Uterus (tissue), 3 donors: ENCODE measurements at regions not wholly inside any gene's neighbourhood (a gene's known extent, or its start where the extent isn't known, plus 50 kb on each side); places are given as distances from the start of the nearest gene placed in this dataset.
A peak's percentile ranks its signal among the peaks of the same experiment; 100 is the strongest.

Source experiments
- DNase-seq, 2 donors: peaks; one replicate each; pipeline ENCODE4 v3.0.0-alpha.2; 2019 to 2020
- H3K27ac ChIP-seq, 2 donors: fragments of 200-600 bp; sonication (generic); 1 replicate in 1 of 2; 2 replicates in 1 of 2; pipeline ENCODE4 v1.5.1; 2016 to 2018
- H3K27me3 ChIP-seq, 2 donors: fragments of 200-600 bp; sonication (generic); one replicate each; pipeline ENCODE4 v1.5.1; 2018 to 2019; ENCODE audit warnings: control low read depth in 1 of 2
- H3K36me3 ChIP-seq, 2 donors: fragments of 200-600 bp; sonication (generic); one replicate each; pipeline ENCODE4 v1.5.1; 2019; ENCODE audit warnings: control low read depth in 1 of 2
- H3K4me1 ChIP-seq, 2 donors: fragments of 200-600 bp; sonication (generic); one replicate each; pipeline ENCODE4 v1.5.1; 2018 to 2019; ENCODE audit warnings: control low read depth in 1 of 2
- H3K4me3 ChIP-seq, 2 donors: fragments of 200-600 bp; sonication (generic); 1 replicate in 1 of 2; 2 replicates in 1 of 2; pipeline ENCODE4 v1.5.1; 2018 to 2019; ENCODE audit warnings: mild to moderate bottlenecking in 1 of 2
- H3K9me3 ChIP-seq, 2 donors: fragments of 200-600 bp; sonication (generic); one replicate each; pipeline ENCODE4 v1.5.1; 2019; ENCODE audit warnings: control low read depth in 1 of 2
- POLR2A ChIP-seq, 2 donors: fragments of 450-650 bp; IDR thresholded peaks; one replicate each; pipeline ENCODE4 v1.6.1; 2016; ENCODE audit warnings: antibody characterized with exemption in 2 of 2, mild to moderate bottlenecking in 1 of 2, moderate library complexity in 1 of 2
- intact Hi-C: fragments of 100-400 bp; cut with DNase I; formaldehyde crosslinking; loops from one replicate; pipeline ENCODE4 v1.15.1; 2023; ENCODE audit warnings: low total_unique reads
- TF ChIP-seq, protein P1 (sequence below), 4 experiments: fragments of 200-600 bp in 2 of 4; fragments of 450-650 bp in 2 of 4; sonication (generic) in 2 of 4; IDR thresholded peaks; one replicate each; pipeline ENCODE4 v1.5.1; 2016 to 2019; ENCODE audit warnings: antibody characterized with exemption in 4 of 4, mild to moderate bottlenecking in 2 of 4, moderate library complexity in 1 of 4
- donor health status: DM: yes; HTN: yes; CAD: no.

DNA sequence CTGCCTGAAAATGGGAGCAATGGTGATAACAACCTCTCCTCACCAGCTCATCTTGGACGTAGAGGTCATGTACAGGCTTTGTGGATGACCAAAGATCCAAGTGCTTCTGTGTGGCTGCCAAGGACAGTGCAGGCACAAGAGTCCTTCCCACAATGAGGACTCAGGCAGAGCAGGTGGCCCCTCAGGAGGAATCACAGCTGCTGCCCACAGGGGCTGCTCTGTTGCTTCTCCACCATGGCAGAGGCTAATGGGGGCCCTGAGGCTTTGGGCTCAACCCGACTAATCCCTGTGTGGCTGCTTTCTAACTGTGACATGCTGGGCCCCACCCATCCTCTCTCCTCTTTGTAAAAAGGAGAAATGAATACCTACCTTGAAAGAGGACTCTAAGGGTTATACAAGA lies 58.1 kb upstream of the MRPS22 start:
- Histone ChIP-seq H3K9me3 (no peaks in the 10 kb centered on the region), H3K4me3 (no peak overlapping the region), H3K27ac (no peak overlapping the region), H3K36me3 (no peaks in the 10 kb centered on the region), H3K27me3 (no peaks in the 10 kb centered on the region), H3K4me1 (peaks cover 0 to 6% of the 10 kb centered on the region in 2 donors)
- intact Hi-C loops, result no loop called here
- TF ChIP-seq, protein P1, sequence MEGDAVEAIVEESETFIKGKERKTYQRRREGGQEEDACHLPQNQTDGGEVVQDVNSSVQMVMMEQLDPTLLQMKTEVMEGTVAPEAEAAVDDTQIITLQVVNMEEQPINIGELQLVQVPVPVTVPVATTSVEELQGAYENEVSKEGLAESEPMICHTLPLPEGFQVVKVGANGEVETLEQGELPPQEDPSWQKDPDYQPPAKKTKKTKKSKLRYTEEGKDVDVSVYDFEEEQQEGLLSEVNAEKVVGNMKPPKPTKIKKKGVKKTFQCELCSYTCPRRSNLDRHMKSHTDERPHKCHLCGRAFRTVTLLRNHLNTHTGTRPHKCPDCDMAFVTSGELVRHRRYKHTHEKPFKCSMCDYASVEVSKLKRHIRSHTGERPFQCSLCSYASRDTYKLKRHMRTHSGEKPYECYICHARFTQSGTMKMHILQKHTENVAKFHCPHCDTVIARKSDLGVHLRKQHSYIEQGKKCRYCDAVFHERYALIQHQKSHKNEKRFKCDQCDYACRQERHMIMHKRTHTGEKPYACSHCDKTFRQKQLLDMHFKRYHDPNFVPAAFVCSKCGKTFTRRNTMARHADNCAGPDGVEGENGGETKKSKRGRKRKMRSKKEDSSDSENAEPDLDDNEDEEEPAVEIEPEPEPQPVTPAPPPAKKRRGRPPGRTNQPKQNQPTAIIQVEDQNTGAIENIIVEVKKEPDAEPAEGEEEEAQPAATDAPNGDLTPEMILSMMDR (IDR thresholded peaks at IDR 0.05), result no peak
- TF ChIP-seq POLR2A (IDR thresholded peaks at IDR 0.05), result no peak
- no peak for DNase-seq

DNA sequence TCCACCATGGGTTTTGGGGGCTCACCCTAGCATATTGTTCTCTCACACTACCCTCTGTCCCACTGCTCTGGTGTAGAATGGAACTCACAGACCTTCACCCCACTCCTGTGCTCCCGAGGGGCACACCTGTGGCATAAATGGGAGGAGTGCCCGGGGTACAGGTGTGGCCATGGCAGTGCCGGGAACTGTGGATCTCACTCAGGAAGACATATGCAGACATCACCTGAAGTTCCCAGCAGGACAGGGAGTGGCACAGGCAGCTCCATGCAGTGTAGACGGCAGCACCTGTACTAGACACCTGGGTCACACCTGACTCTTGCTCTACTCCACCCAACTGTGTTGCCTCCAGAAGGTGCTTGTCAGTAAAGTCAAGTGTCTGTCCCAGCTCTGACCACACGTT lies 57.6 kb upstream of the MRPS22 start:
- TF ChIP-seq, protein P1 (IDR thresholded peaks at IDR 0.05), result no peak
- TF ChIP-seq POLR2A (IDR thresholded peaks at IDR 0.05), result no peak
- Histone ChIP-seq H3K27ac (peak overlapping the region in 1 of 2 donors; percentile 11), H3K4me3 (no peak overlapping the region), H3K4me1 (peaks cover 0 to 6% of the 10 kb centered on the region in 2 donors), H3K27me3 (no peaks in the 10 kb centered on the region), H3K36me3 (no peaks in the 10 kb centered on the region), H3K9me3 (no peaks in the 10 kb centered on the region)
- DNase-seq, result no peak
- intact Hi-C loops, result no loop called here

DNA sequence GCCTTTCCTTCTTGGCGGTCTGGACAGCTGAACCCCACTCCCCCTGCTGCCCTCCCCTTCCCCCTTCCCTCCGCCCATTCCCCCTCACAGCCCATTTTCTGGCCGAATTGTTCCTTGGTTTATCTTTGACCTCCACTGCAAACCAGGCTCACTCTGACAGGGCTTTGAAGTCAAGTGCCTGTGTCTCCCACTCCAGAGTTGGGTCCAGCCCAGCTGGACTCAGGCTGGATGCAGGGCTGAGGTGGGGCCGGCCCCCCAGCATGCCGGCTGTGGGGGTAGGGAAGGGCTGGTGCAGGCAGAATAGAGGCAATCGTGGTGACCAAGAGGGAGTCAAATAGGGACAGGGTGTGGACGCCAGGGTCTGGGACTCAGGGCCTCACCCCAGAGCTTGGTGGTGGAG lies 57.0 kb upstream of the MRPS22 start:
- Histone ChIP-seq H3K9me3 (no peaks in the 10 kb centered on the region), H3K27ac (peak overlapping the region in 1 of 2 donors; percentile 11), H3K4me1 (peaks cover 0 to 6% of the 10 kb centered on the region in 2 donors), H3K4me3 (no peak overlapping the region), H3K27me3 (no peaks in the 10 kb centered on the region), H3K36me3 (no peaks in the 10 kb centered on the region)
- DNase-seq, result no peak
- TF ChIP-seq, protein P1 (IDR thresholded peaks at IDR 0.05), result no peak
- TF ChIP-seq POLR2A (IDR thresholded peaks at IDR 0.05), result no peak
- intact Hi-C loops, result no loop called here

DNA sequence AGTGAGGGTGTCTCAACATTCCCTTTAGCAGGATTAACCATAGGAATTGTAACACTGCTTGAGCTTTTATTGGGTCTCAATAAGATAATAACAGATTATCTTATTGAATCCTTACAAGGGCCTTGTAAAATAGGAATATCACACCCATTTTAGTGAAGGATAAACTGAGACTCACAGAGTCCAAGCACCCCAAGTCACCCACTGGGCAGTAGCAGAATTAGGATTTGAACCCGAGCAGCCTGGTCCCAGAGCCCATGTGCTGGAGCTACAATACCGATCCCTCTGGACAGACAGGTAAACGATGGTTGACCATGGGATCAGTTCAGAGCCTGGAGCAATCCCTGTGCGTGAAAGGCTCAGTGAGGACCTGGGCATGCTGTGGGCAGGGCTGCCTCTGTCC lies 56.3 kb upstream of the MRPS22 start:
- intact Hi-C loops, result no loop called here
- Histone ChIP-seq H3K4me1 (peaks cover 0 to 6% of the 10 kb centered on the region in 2 donors), H3K4me3 (no peak overlapping the region), H3K27ac (peak overlapping the region; percentile 38 to 75), H3K27me3 (no peaks in the 10 kb centered on the region), H3K9me3 (no peaks in the 10 kb centered on the region), H3K36me3 (no peaks in the 10 kb centered on the region)
- no peak for TF ChIP-seq POLR2A (IDR thresholded peaks at IDR 0.05)
- TF ChIP-seq, protein P1 (IDR thresholded peaks at IDR 0.05), result no peak
- DNase-seq, result no peak

DNA sequence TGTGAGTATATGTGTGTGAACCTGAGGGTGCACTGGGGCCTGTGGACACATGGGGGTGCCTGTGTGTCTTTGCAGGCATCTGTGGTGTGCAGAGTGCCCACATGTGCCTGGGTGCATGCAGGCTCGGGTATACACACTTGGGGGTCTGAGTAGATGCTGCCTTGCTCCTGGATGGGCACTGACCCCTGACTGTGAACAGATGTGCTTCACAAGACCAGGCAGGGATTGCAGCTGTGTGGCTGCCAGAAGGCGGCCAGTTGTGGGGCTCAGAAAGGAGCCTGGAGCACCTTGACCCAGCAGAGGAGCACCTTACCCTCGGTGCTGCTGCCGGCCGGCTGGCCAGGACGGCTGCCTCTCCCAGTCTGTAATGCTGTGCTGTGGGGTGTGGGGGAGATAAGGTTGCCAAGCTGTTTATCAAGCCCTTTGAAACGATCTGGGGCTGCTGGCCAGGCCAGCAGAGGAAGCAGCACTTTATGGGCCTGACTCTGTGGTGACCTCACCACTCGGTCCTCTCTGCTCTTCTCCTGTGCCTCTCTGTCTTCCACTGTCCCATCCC lies 55.5 kb upstream of the MRPS22 start:
- no peak overlapping the region for H3K4me3 ChIP-seq
- TF ChIP-seq POLR2A (IDR thresholded peaks at IDR 0.05), result no peak
- TF ChIP-seq, protein P1 (IDR thresholded peaks at IDR 0.05), result no peak
- peak; percentile 30 to 64 for DNase-seq

More for the DNA sequence above, 55.5 kb upstream of the MRPS22 start:
- peak overlapping the region; percentile 72 to 75 for H3K27ac ChIP-seq
- H3K4me1 ChIP-seq, result peaks cover 0 to 6% of the 10 kb centered on the region in 2 donors
- no peaks in the 10 kb centered on the region for H3K36me3 ChIP-seq
- H3K27me3 ChIP-seq, result no peaks in the 10 kb centered on the region
- H3K9me3 ChIP-seq, result no peaks in the 10 kb centered on the region
- intact Hi-C loops, result no loop called here
